ENCODE measurements at regions not wholly inside any gene's neighbourhood (a gene's known extent, or its start where the extent isn't known, plus 50 kb on each side); places are given as distances from the start of the nearest gene placed in this dataset.

DNA sequence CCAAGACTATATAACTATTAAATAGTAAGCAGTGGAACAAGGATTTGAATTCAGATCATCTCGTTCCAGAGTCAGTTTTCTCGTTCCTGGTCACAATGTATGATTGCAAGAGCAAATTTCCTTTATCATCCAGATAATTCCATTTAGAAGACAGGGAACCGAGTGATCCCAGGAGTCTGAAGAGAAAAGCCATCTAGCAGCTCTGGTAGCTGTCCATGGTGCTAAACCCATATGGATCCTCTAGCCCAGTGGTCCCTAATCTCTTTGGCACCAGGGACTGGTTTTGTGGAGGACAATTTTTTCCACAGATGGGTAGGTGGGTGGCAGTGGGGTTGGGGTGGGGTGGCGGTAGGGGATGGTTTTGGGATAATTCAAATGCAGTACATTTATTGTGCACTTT is 229.4 kb downstream of the PTPRU start:
- Histone ChIP-seq H3K4me1 (ENCODE audit: insufficient read depth, low read length) (no peaks in the 10 kb centered on the region), H3K4me3 (ENCODE audit: insufficient read depth, low read depth, low read length) (no peak overlapping the region), H3K4me2 (ENCODE audit: low read length) (no peak overlapping the region), H3K27ac (ENCODE audit: low read depth, low read length) (no peak overlapping the region), H3K9me3 (ENCODE audit: insufficient read depth, low read depth, low read length) (no peaks in the 10 kb centered on the region), H3K9ac (ENCODE audit: low read length) (no peak overlapping the region), H3K27me3 (ENCODE audit: insufficient read depth, low read length) (no peaks in the 10 kb centered on the region), H3K79me2 (ENCODE audit: insufficient read depth, low read length) (no peaks in the 10 kb centered on the region), H2AFZ (ENCODE audit: low read depth, low read length) (no peak overlapping the region), H3K36me3 (ENCODE audit: insufficient read depth, low read length) (no peaks in the 10 kb centered on the region), H4K20me1 (ENCODE audit: insufficient read depth, low read length) (no peaks in the 10 kb centered on the region)
- TF ChIP-seq, protein P1, sequence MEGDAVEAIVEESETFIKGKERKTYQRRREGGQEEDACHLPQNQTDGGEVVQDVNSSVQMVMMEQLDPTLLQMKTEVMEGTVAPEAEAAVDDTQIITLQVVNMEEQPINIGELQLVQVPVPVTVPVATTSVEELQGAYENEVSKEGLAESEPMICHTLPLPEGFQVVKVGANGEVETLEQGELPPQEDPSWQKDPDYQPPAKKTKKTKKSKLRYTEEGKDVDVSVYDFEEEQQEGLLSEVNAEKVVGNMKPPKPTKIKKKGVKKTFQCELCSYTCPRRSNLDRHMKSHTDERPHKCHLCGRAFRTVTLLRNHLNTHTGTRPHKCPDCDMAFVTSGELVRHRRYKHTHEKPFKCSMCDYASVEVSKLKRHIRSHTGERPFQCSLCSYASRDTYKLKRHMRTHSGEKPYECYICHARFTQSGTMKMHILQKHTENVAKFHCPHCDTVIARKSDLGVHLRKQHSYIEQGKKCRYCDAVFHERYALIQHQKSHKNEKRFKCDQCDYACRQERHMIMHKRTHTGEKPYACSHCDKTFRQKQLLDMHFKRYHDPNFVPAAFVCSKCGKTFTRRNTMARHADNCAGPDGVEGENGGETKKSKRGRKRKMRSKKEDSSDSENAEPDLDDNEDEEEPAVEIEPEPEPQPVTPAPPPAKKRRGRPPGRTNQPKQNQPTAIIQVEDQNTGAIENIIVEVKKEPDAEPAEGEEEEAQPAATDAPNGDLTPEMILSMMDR (IDR thresholded peaks at IDR 0.05; ENCODE audit: insufficient read depth, low read depth, low read length) = no peak
- no peak for TF ChIP-seq EZH2 (IDR thresholded peaks at IDR 0.05; ENCODE audit: insufficient read depth, low read length)
- Mint-ChIP-seq H3K36me3 (ENCODE audit: low read depth, unreplicated experiment) (no peaks in the 10 kb centered on the region), H3K27me3 (ENCODE audit: low read depth, unreplicated experiment) (peaks cover 38% of the 10 kb centered on the region), H3K27ac (ENCODE audit: unreplicated experiment) (no peak overlapping the region), H3K4me1 (ENCODE audit: low read depth, unreplicated experiment) (no peaks in the 10 kb centered on the region), H3K9me3 (ENCODE audit: unreplicated experiment) (peaks cover 17% of the 10 kb centered on the region), H3K4me3 (ENCODE audit: unreplicated experiment) (no peak overlapping the region)
- FAIRE-seq (no peak), DNase-seq (ENCODE audit: low read depth) (peak; percentile 6)

GRCh38 chr1:29462096-29462495 is 225.8 kb downstream of the PTPRU start:
- no peak overlapping the region for H3K9ac ChIP-seq (ENCODE audit: low read length)
- Mint-ChIP-seq H3K27ac (ENCODE audit: unreplicated experiment) (no peak overlapping the region), H3K4me3 (ENCODE audit: unreplicated experiment) (no peak overlapping the region), H3K4me1 (ENCODE audit: low read depth, unreplicated experiment) (no peaks in the 10 kb centered on the region), H3K36me3 (ENCODE audit: low read depth, unreplicated experiment) (no peaks in the 10 kb centered on the region), H3K9me3 (ENCODE audit: unreplicated experiment) (peaks cover 12% of the 10 kb centered on the region), H3K27me3 (ENCODE audit: low read depth, unreplicated experiment) (peaks cover 47% of the 10 kb centered on the region)
- no peaks in the 10 kb centered on the region for H4K20me1 ChIP-seq (ENCODE audit: insufficient read depth, low read length)
- DNase-seq (ENCODE audit: low read depth) = no peak
- H2AFZ ChIP-seq (ENCODE audit: low read depth, low read length) = no peak overlapping the region
- no peaks in the 10 kb centered on the region for H3K27me3 ChIP-seq (ENCODE audit: insufficient read depth, low read length)
- no peak for TF ChIP-seq EZH2 (IDR thresholded peaks at IDR 0.05; ENCODE audit: insufficient read depth, low read length)
- TF ChIP-seq, protein P1 (IDR thresholded peaks at IDR 0.05; ENCODE audit: insufficient read depth, low read depth, low read length) = no peak
- H3K4me1 ChIP-seq (ENCODE audit: insufficient read depth, low read length) = no peaks in the 10 kb centered on the region
- no peaks in the 10 kb centered on the region for H3K9me3 ChIP-seq (ENCODE audit: insufficient read depth, low read depth, low read length)
- H3K36me3 ChIP-seq (ENCODE audit: insufficient read depth, low read length) = no peaks in the 10 kb centered on the region
- no peak overlapping the region for H3K4me3 ChIP-seq (ENCODE audit: insufficient read depth, low read depth, low read length)
- no peak overlapping the region for H3K4me2 ChIP-seq (ENCODE audit: low read length)
- H3K79me2 ChIP-seq (ENCODE audit: insufficient read depth, low read length) = no peaks in the 10 kb centered on the region
- FAIRE-seq = no peak
- H3K27ac ChIP-seq (ENCODE audit: low read depth, low read length) = no peak overlapping the region

DNA sequence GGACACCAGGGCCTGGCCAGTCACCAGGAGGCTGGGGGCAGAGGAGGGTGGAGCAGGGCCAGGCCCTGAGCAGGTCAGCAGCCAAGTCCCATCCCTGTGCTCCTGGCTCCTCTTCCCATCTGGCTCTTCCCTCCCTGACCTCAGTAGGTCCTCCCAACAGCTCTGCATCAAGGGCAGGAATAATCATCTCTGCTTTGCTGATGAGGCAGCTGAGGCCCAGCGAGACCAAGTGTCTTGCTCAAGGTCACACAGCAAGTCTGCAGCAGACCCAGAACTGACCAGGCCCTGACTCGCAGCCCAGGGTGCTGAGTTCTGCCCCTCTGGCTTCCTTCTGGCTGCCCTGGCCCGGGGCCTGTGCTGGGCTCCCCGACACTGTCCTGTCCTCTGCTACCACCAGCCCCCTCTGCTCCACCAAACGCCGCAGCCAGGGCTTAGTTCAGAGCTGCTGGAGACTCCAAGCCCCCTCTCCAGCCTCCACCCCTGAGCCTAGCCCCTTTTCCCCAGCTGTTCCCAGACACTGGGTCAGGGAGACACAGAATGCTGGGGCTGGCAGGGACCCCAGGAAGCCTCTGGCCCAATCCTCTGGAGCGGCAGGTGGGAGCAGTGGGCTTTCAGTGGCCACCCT is 224.9 kb downstream of the PTPRU start:
- Mint-ChIP-seq H3K27ac (ENCODE audit: unreplicated experiment) (no peak overlapping the region), H3K36me3 (ENCODE audit: low read depth, unreplicated experiment) (no peaks in the 10 kb centered on the region), H3K4me3 (ENCODE audit: unreplicated experiment) (no peak overlapping the region), H3K4me1 (ENCODE audit: low read depth, unreplicated experiment) (no peaks in the 10 kb centered on the region), H3K27me3 (ENCODE audit: low read depth, unreplicated experiment) (peaks cover 50% of the 10 kb centered on the region), H3K9me3 (ENCODE audit: unreplicated experiment) (peaks cover 18% of the 10 kb centered on the region)
- no peak for DNase-seq (ENCODE audit: low read depth)
- H3K27ac ChIP-seq (ENCODE audit: low read depth, low read length) = no peak overlapping the region
- no peak overlapping the region for H3K4me2 ChIP-seq (ENCODE audit: low read length)
- H3K36me3 ChIP-seq (ENCODE audit: insufficient read depth, low read length) = no peaks in the 10 kb centered on the region
- H2AFZ ChIP-seq (ENCODE audit: low read depth, low read length) = no peak overlapping the region
- H3K4me1 ChIP-seq (ENCODE audit: insufficient read depth, low read length) = no peaks in the 10 kb centered on the region
- FAIRE-seq = no peak
- H3K9ac ChIP-seq (ENCODE audit: low read length) = no peak overlapping the region
- H3K27me3 ChIP-seq (ENCODE audit: insufficient read depth, low read length) = no peaks in the 10 kb centered on the region
- no peaks in the 10 kb centered on the region for H4K20me1 ChIP-seq (ENCODE audit: insufficient read depth, low read length)
- no peaks in the 10 kb centered on the region for H3K79me2 ChIP-seq (ENCODE audit: insufficient read depth, low read length)
- no peak overlapping the region for H3K4me3 ChIP-seq (ENCODE audit: insufficient read depth, low read depth, low read length)
- no peaks in the 10 kb centered on the region for H3K9me3 ChIP-seq (ENCODE audit: insufficient read depth, low read depth, low read length)
- TF ChIP-seq EZH2 (IDR thresholded peaks at IDR 0.05; ENCODE audit: insufficient read depth, low read length) = no peak
- TF ChIP-seq, protein P1 (IDR thresholded peaks at IDR 0.05; ENCODE audit: insufficient read depth, low read depth, low read length) = no peak
